ENCODE measurements at regions not wholly inside any gene's neighbourhood (a gene's known extent, or its start where the extent isn't known, plus 50 kb on each side); places are given as distances from the start of the nearest gene placed in this dataset.

- no peaks in the 10 kb centered on the region for H3K4me1 ChIP-seq
- no peak overlapping the region for H3K4me3 ChIP-seq
- intact Hi-C loops (cut with DNase I; ENCODE audit: low total_unique reads): no loop called here
- H3K9me3 ChIP-seq: no peaks in the 10 kb centered on the region
- 90 to 91% methylated on average over 6 of the region's 6 CpGs for WGBS, 2 donors
- DNase-seq: no peak
- no peak overlapping the region for H3K27ac ChIP-seq
- H3K27me3 ChIP-seq: no peaks in the 10 kb centered on the region
- H3K36me3 ChIP-seq (ENCODE audit: low read depth, missing control alignments): no peaks in the 10 kb centered on the region
- TF ChIP-seq CTCF (IDR thresholded peaks at IDR 0.05) (no peak), POLR2A (IDR thresholded peaks at IDR 0.05) (no peak)
Measured at GRCh38 chr5:143600396-143601075, 197.1 kb upstream of the NR3C1 start.

DNA sequence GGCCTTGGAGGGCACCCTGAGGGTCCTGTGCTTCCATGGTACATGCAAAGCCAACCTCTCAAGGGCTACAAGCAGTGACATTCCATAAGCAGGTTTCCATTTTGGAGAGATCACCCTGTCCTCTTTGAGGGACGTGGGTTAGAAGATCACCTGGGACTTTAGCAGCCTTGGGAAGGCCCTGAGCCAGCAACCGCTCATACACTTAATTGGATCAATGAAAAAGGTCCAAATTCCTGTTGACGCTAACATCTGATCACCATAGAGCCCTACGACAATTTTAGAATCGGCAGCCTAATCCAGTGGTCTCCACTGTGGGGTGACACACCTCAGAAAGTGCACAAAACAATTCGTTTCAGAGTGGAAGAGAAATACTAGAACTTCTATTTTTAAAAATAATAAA lies 196.0 kb upstream of the NR3C1 start:
- WGBS, 2 donors: 94 to 95% methylated on average over 6 of the region's 6 CpGs
- Histone ChIP-seq H3K27me3 (no peaks in the 10 kb centered on the region), H3K9me3 (no peaks in the 10 kb centered on the region), H3K27ac (no peak overlapping the region), H3K4me3 (no peak overlapping the region), H3K36me3 (ENCODE audit: low read depth, missing control alignments) (no peaks in the 10 kb centered on the region), H3K4me1 (no peaks in the 10 kb centered on the region)
- no peak for DNase-seq
- TF ChIP-seq POLR2A (IDR thresholded peaks at IDR 0.05) (no peak), CTCF (IDR thresholded peaks at IDR 0.05) (no peak)
- intact Hi-C loops (cut with DNase I; ENCODE audit: low total_unique reads): no loop called here

- H3K27ac ChIP-seq: no peak overlapping the region
- no peaks in the 10 kb centered on the region for H3K9me3 ChIP-seq
- TF ChIP-seq CTCF (IDR thresholded peaks at IDR 0.05) (no peak), POLR2A (IDR thresholded peaks at IDR 0.05) (no peak)
- H3K4me1 ChIP-seq: no peaks in the 10 kb centered on the region
- no peak for DNase-seq
- no peak overlapping the region for H3K4me3 ChIP-seq
- no peaks in the 10 kb centered on the region for H3K36me3 ChIP-seq (ENCODE audit: low read depth, missing control alignments)
- intact Hi-C loops (cut with DNase I; ENCODE audit: low total_unique reads): no loop called here
- WGBS, 2 donors: 85 to 86% methylated on average over 3 of the region's 3 CpGs
- no peaks in the 10 kb centered on the region for H3K27me3 ChIP-seq
Measured at GRCh38 chr5:143596824-143597223, 193.3 kb upstream of the NR3C1 start.

- intact Hi-C loops (cut with DNase I; ENCODE audit: low total_unique reads): no loop called here
- no peaks in the 10 kb centered on the region for H3K27me3 ChIP-seq
- no peak overlapping the region for H3K27ac ChIP-seq
- 79 to 83% methylated on average over 6 of the region's 6 CpGs for WGBS, 2 donors
- H3K4me1 ChIP-seq: no peaks in the 10 kb centered on the region
- no peaks in the 10 kb centered on the region for H3K9me3 ChIP-seq
- no peak overlapping the region for H3K4me3 ChIP-seq
- no peak for DNase-seq
- TF ChIP-seq CTCF (IDR thresholded peaks at IDR 0.05): no peak
- TF ChIP-seq POLR2A (IDR thresholded peaks at IDR 0.05): no peak
- H3K36me3 ChIP-seq (ENCODE audit: low read depth, missing control alignments): no peaks in the 10 kb centered on the region
Measured at GRCh38 chr5:143594902-143595818, 191.7 kb upstream of the NR3C1 start.
